Naive thymus-derived CD4-positive, alpha-beta T cell (primary cell): ENCODE measurements at regions not wholly inside any gene's neighbourhood (a gene's known extent, or its start where the extent isn't known, plus 50 kb on each side); places are given as distances from the start of the nearest gene placed in this dataset.

ENCODE experiments used
- ATAC-seq: fragments of 150-1000 bp; cut with Tn5 transposase; 2 replicates; pipeline ENCODE4 v1.10.0; 2021; ENCODE audit warnings: mild to moderate bottlenecking, moderate library complexity
- CTCF ChIA-PET: fragments of 350-600 bp; sonication (Branson Sonifier 250); formaldehyde crosslinking; loops from one replicate; lab custom pipeline; 2021; ENCODE audit warnings: antibody characterized with exemption; lab: Charles Lee
- POLR2A ChIA-PET: fragments of 350-600 bp; sonication (Branson Sonifier 250); formaldehyde crosslinking; loops from one replicate; lab custom pipeline; 2021; ENCODE audit warnings: antibody characterized with exemption, inconsistent platforms; lab: Charles Lee
- DNase-seq, 9 donors: peaks; one replicate each; pipeline versions ENCODE4 v3.0.0 to v3.0.0-alpha.2; 2020 to 2022; ENCODE audit warnings: mixed read lengths in 1 of 9
- H3K27ac ChIP-seq: one replicate; pipeline ENCODE4 v1.7.0; 2013; ENCODE audit warnings: mild to moderate bottlenecking, low read depth, low read length, moderate library complexity
- H3K27me3 ChIP-seq, 2 donors: one replicate each; pipeline ENCODE4 v1.7.0; 2013; ENCODE audit warnings: low read length in 2 of 2, mild to moderate bottlenecking in 2 of 2, moderate library complexity in 2 of 2; ENCODE audit not compliant: control insufficient read depth in 2 of 2, insufficient read depth in 2 of 2
- H3K36me3 ChIP-seq, 3 experiments: 1 replicate in 2 of 3; 2 replicates in 1 of 3; pipeline ENCODE4 v1.7.0; 2013; ENCODE audit warnings: low read length in 3 of 3, mild to moderate bottlenecking in 3 of 3, moderate library complexity in 1 of 3; ENCODE audit not compliant: insufficient read depth in 3 of 3, control insufficient read depth in 2 of 3
- H3K4me1 ChIP-seq, 2 donors: one replicate each; pipeline ENCODE4 v1.7.0; 2013; ENCODE audit warnings: low read length in 2 of 2, mild to moderate bottlenecking in 2 of 2, moderate library complexity in 1 of 2; ENCODE audit not compliant: control insufficient read depth in 2 of 2, insufficient read depth in 2 of 2
- H3K4me3 ChIP-seq: 2 replicates; pipeline ENCODE4 v1.7.0; 2013; ENCODE audit warnings: mild to moderate bottlenecking, low read length
- H3K9me3 ChIP-seq, 3 experiments: 1 replicate in 2 of 3; 2 replicates in 1 of 3; pipeline ENCODE4 v1.7.0; 2013; ENCODE audit warnings: low read length in 3 of 3; ENCODE audit not compliant: control insufficient read depth in 2 of 3
- H3K27ac Mint-ChIP-seq, 9 donors: one replicate each; pipeline ENCODE4 v1.8.0; 2020 to 2022; ENCODE audit warnings: mixed read lengths in 9 of 9, mild to moderate bottlenecking in 8 of 9, moderate library complexity in 5 of 9, inconsistent platforms in 2 of 9
- H3K27me3 Mint-ChIP-seq, 5 donors: one replicate each; pipeline ENCODE4 v1.8.0; 2021 to 2022; ENCODE audit warnings: mixed read lengths in 5 of 5, mild to moderate bottlenecking in 1 of 5
- H3K36me3 Mint-ChIP-seq, 5 donors: one replicate each; pipeline ENCODE4 v1.8.0; 2020 to 2022; ENCODE audit warnings: mixed read lengths in 5 of 5, mild to moderate bottlenecking in 3 of 5, inconsistent platforms in 1 of 5
- H3K4me1 Mint-ChIP-seq, 7 donors: one replicate each; pipeline ENCODE4 v1.8.0; 2020 to 2022; ENCODE audit warnings: mixed read lengths in 7 of 7, mild to moderate bottlenecking in 3 of 7, inconsistent platforms in 1 of 7
- H3K4me3 Mint-ChIP-seq, 10 donors: one replicate each; pipeline ENCODE4 v1.8.0; 2020 to 2022; ENCODE audit warnings: mild to moderate bottlenecking in 10 of 10, mixed read lengths in 10 of 10, moderate library complexity in 6 of 10, inconsistent platforms in 2 of 10
- H3K9me3 Mint-ChIP-seq, 11 donors: one replicate each; pipeline ENCODE4 v1.8.0; 2020 to 2022; ENCODE audit warnings: mixed read lengths in 11 of 11, mild to moderate bottlenecking in 4 of 11, inconsistent platforms in 1 of 11, moderate library complexity in 1 of 11
- intact Hi-C, 2 donors: fragments of 100-400 bp; cut with micrococcal nuclease; formaldehyde crosslinking; loops; one replicate each; pipeline ENCODE4 v1.15.1; 2023

GRCh38 chr4:27463816-27464215 is 603.2 kb downstream of the STIM2 start:
- intact Hi-C loops: no loop called here
- no peaks in the 10 kb centered on the region for H3K4me1 Mint-ChIP-seq
- H3K27me3 ChIP-seq: no peaks in the 10 kb centered on the region
- H3K36me3 Mint-ChIP-seq: no peaks in the 10 kb centered on the region
- H3K4me1 ChIP-seq: no peaks in the 10 kb centered on the region
- CTCF ChIA-PET: no interaction called here
- H3K9me3 Mint-ChIP-seq: peaks cover 0 to 20% (median 9%) of the 10 kb centered on the region in 11 donors
- no peak overlapping the region for H3K4me3 Mint-ChIP-seq
- H3K27ac ChIP-seq: no peak overlapping the region
- POLR2A ChIA-PET: no interaction called here
- H3K4me3 ChIP-seq: no peak overlapping the region
- H3K27me3 Mint-ChIP-seq: no peaks in the 10 kb centered on the region
- no peaks in the 10 kb centered on the region for H3K36me3 ChIP-seq
- DNase-seq (no peak), ATAC-seq (no peak)
- no peak overlapping the region for H3K27ac Mint-ChIP-seq
- no peaks in the 10 kb centered on the region for H3K9me3 ChIP-seq

- DNase-seq (no peak), ATAC-seq (no peak)
- ChIA-PET CTCF (no interaction called here), POLR2A (no interaction called here)
- Mint-ChIP-seq H3K27ac (no peak overlapping the region), H3K27me3 (no peaks in the 10 kb centered on the region), H3K36me3 (no peaks in the 10 kb centered on the region), H3K9me3 (peaks cover 0 to 17% (median 5%) of the 10 kb centered on the region in 11 donors), H3K4me1 (no peaks in the 10 kb centered on the region), H3K4me3 (no peak overlapping the region)
- Histone ChIP-seq H3K27ac (no peak overlapping the region), H3K9me3 (no peaks in the 10 kb centered on the region), H3K4me3 (no peak overlapping the region), H3K4me1 (no peaks in the 10 kb centered on the region), H3K27me3 (no peaks in the 10 kb centered on the region), H3K36me3 (no peaks in the 10 kb centered on the region)
- intact Hi-C loops: no loop called here
These were observed 606.7 kb downstream of the STIM2 start for GRCh38 chr4:27467351-27467750.

- Mint-ChIP-seq H3K27me3 (no peaks in the 10 kb centered on the region), H3K36me3 (no peaks in the 10 kb centered on the region), H3K27ac (no peak overlapping the region), H3K4me3 (no peak overlapping the region), H3K4me1 (no peaks in the 10 kb centered on the region), H3K9me3 (peaks cover 0 to 13% (median 3%) of the 10 kb centered on the region in 11 donors)
- no peaks in the 10 kb centered on the region for H3K4me1 ChIP-seq
- H3K27ac ChIP-seq: no peak overlapping the region
- ATAC-seq: no peak
- intact Hi-C loops: no loop called here
- DNase-seq: no peak
- CTCF ChIA-PET: no interaction called here
- no peaks in the 10 kb centered on the region for H3K27me3 ChIP-seq
- H3K4me3 ChIP-seq: no peak overlapping the region
- POLR2A ChIA-PET: no interaction called here
- no peaks in the 10 kb centered on the region for H3K9me3 ChIP-seq
- no peaks in the 10 kb centered on the region for H3K36me3 ChIP-seq
These were observed 611.7 kb downstream of the STIM2 start for GRCh38 chr4:27472364-27472763.

GRCh38 chr4:27474691-27475090 is 614.0 kb downstream of the STIM2 start:
- H3K4me1 ChIP-seq: no peaks in the 10 kb centered on the region
- no peak overlapping the region for H3K27ac ChIP-seq
- H3K4me1 Mint-ChIP-seq: no peaks in the 10 kb centered on the region
- H3K36me3 ChIP-seq: no peaks in the 10 kb centered on the region
- CTCF ChIA-PET: no interaction called here
- H3K36me3 Mint-ChIP-seq: no peaks in the 10 kb centered on the region
- ATAC-seq (no peak), DNase-seq (no peak)
- no peak overlapping the region for H3K27ac Mint-ChIP-seq
- no peak overlapping the region for H3K4me3 ChIP-seq
- POLR2A ChIA-PET: no interaction called here
- intact Hi-C loops: no loop called here
- no peaks in the 10 kb centered on the region for H3K9me3 ChIP-seq
- H3K9me3 Mint-ChIP-seq: peaks cover 0 to 11% (median 0%) of the 10 kb centered on the region in 11 donors
- H3K27me3 ChIP-seq: no peaks in the 10 kb centered on the region
- no peaks in the 10 kb centered on the region for H3K27me3 Mint-ChIP-seq
- no peak overlapping the region for H3K4me3 Mint-ChIP-seq

GRCh38 chr4:27484216-27484615 is 623.6 kb downstream of the STIM2 start:
- Mint-ChIP-seq H3K27ac (no peak overlapping the region), H3K36me3 (no peaks in the 10 kb centered on the region), H3K4me1 (no peaks in the 10 kb centered on the region), H3K9me3 (peaks cover 0 to 7% (median 0%) of the 10 kb centered on the region in 11 donors), H3K4me3 (no peak overlapping the region), H3K27me3 (no peaks in the 10 kb centered on the region)
- CTCF ChIA-PET: no interaction called here
- intact Hi-C loops: no loop called here
- H3K27me3 ChIP-seq: no peaks in the 10 kb centered on the region
- POLR2A ChIA-PET: no interaction called here
- H3K27ac ChIP-seq: no peak overlapping the region
- ATAC-seq (no peak), DNase-seq (no peak)
- no peaks in the 10 kb centered on the region for H3K36me3 ChIP-seq
- H3K4me3 ChIP-seq: no peak overlapping the region
- no peaks in the 10 kb centered on the region for H3K9me3 ChIP-seq
- no peaks in the 10 kb centered on the region for H3K4me1 ChIP-seq

GRCh38 chr4:27490315-27490714 is 629.7 kb downstream of the STIM2 start:
- H3K36me3 Mint-ChIP-seq: no peaks in the 10 kb centered on the region
- ATAC-seq (no peak), DNase-seq (no peak)
- no peak overlapping the region for H3K27ac Mint-ChIP-seq
- peaks cover 0 to 7% (median 0%) of the 10 kb centered on the region in 11 donors for H3K9me3 Mint-ChIP-seq
- no peaks in the 10 kb centered on the region for H3K36me3 ChIP-seq
- H3K27me3 ChIP-seq: no peaks in the 10 kb centered on the region
- no peak overlapping the region for H3K4me3 ChIP-seq
- no peaks in the 10 kb centered on the region for H3K4me1 Mint-ChIP-seq
- H3K9me3 ChIP-seq: no peaks in the 10 kb centered on the region
- intact Hi-C loops: no loop called here
- H3K27me3 Mint-ChIP-seq: no peaks in the 10 kb centered on the region
- H3K4me1 ChIP-seq: no peaks in the 10 kb centered on the region
- CTCF ChIA-PET: no interaction called here
- POLR2A ChIA-PET: no interaction called here
- H3K4me3 Mint-ChIP-seq: no peak overlapping the region
- H3K27ac ChIP-seq: no peak overlapping the region

GRCh38 chr4:27490766-27491165 is 630.1 kb downstream of the STIM2 start:
- H3K36me3 ChIP-seq: no peaks in the 10 kb centered on the region
- H3K36me3 Mint-ChIP-seq: no peaks in the 10 kb centered on the region

More at GRCh38 chr4:27490766-27491165, 630.1 kb downstream of the STIM2 start:
- Histone ChIP-seq H3K27me3 (no peaks in the 10 kb centered on the region), H3K27ac (no peak overlapping the region), H3K9me3 (no peaks in the 10 kb centered on the region), H3K4me1 (no peaks in the 10 kb centered on the region), H3K4me3 (no peak overlapping the region)
- no peaks in the 10 kb centered on the region for H3K4me1 Mint-ChIP-seq
- ATAC-seq: no peak
- ChIA-PET CTCF (no interaction called here), POLR2A (no interaction called here)
- no peaks in the 10 kb centered on the region for H3K27me3 Mint-ChIP-seq
- intact Hi-C loops: no loop called here
- DNase-seq: no peak
- peaks cover 0 to 4% (median 1%) of the 10 kb centered on the region in 11 donors for H3K9me3 Mint-ChIP-seq
- no peak overlapping the region for H3K4me3 Mint-ChIP-seq
- H3K27ac Mint-ChIP-seq: no peak overlapping the region
